HL-60 (cell line): ENCODE measurements at regions not wholly inside any gene's neighbourhood (a gene's known extent, or its start where the extent isn't known, plus 50 kb on each side); places are given as distances from the start of the nearest gene placed in this dataset.

Experiments
- POLR2AphosphoS5 ChIP-seq: IDR thresholded peaks from 2 replicates; pipeline ENCODE4 v1.6.1; 2012; ENCODE audit warnings: low read depth
- SPI1 ChIP-seq: IDR thresholded peaks from 2 replicates; pipeline ENCODE4 v1.6.1; 2012; ENCODE audit warnings: low read depth, mild to moderate bottlenecking, borderline replicate concordance
- TF ChIP-seq, protein P1 (sequence below): IDR thresholded peaks from one replicate; pipeline ENCODE4 v1.5.1; 2011; ENCODE audit warnings: low read length, control low read depth, inconsistent platforms; ENCODE audit not compliant: insufficient read depth
- TF ChIP-seq, protein P2 (sequence below): IDR thresholded peaks from 2 replicates; pipeline ENCODE4 v1.6.1; 2012; ENCODE audit warnings: low read depth; ENCODE audit not compliant: insufficient replicate concordance

DNA sequence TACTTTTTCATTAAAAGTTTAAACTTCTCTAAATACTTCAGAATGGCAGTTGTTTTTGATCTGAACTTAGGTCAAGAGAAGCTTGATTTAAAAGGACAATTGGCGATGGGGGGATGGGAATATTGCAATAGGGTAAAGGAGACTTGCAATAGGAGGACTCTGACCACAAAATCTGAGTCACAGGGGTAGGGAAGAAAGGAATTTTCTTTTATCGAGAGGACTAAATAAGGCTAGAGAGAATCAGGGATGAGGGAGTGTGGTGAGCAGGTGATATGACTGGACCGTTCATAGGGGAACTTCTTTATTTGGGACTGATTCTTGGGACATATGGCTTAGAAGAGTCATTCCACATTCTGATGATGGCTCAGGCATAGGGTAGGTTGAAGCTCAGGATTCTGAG, 1260.2 kb downstream of the ADGRL3 start:
- TF ChIP-seq, protein P1, sequence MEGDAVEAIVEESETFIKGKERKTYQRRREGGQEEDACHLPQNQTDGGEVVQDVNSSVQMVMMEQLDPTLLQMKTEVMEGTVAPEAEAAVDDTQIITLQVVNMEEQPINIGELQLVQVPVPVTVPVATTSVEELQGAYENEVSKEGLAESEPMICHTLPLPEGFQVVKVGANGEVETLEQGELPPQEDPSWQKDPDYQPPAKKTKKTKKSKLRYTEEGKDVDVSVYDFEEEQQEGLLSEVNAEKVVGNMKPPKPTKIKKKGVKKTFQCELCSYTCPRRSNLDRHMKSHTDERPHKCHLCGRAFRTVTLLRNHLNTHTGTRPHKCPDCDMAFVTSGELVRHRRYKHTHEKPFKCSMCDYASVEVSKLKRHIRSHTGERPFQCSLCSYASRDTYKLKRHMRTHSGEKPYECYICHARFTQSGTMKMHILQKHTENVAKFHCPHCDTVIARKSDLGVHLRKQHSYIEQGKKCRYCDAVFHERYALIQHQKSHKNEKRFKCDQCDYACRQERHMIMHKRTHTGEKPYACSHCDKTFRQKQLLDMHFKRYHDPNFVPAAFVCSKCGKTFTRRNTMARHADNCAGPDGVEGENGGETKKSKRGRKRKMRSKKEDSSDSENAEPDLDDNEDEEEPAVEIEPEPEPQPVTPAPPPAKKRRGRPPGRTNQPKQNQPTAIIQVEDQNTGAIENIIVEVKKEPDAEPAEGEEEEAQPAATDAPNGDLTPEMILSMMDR, result no peak
- TF ChIP-seq POLR2AphosphoS5 (no peak), SPI1 (no peak)
- TF ChIP-seq, protein P2, sequence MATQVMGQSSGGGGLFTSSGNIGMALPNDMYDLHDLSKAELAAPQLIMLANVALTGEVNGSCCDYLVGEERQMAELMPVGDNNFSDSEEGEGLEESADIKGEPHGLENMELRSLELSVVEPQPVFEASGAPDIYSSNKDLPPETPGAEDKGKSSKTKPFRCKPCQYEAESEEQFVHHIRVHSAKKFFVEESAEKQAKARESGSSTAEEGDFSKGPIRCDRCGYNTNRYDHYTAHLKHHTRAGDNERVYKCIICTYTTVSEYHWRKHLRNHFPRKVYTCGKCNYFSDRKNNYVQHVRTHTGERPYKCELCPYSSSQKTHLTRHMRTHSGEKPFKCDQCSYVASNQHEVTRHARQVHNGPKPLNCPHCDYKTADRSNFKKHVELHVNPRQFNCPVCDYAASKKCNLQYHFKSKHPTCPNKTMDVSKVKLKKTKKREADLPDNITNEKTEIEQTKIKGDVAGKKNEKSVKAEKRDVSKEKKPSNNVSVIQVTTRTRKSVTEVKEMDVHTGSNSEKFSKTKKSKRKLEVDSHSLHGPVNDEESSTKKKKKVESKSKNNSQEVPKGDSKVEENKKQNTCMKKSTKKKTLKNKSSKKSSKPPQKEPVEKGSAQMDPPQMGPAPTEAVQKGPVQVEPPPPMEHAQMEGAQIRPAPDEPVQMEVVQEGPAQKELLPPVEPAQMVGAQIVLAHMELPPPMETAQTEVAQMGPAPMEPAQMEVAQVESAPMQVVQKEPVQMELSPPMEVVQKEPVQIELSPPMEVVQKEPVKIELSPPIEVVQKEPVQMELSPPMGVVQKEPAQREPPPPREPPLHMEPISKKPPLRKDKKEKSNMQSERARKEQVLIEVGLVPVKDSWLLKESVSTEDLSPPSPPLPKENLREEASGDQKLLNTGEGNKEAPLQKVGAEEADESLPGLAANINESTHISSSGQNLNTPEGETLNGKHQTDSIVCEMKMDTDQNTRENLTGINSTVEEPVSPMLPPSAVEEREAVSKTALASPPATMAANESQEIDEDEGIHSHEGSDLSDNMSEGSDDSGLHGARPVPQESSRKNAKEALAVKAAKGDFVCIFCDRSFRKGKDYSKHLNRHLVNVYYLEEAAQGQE, result no peak
